Hepatocyte (in vitro differentiated cells): ENCODE measurements at regions not wholly inside any gene's neighbourhood (a gene's known extent, or its start where the extent isn't known, plus 50 kb on each side); places are given as distances from the start of the nearest gene placed in this dataset.

Experiments used
- CTCF ChIP-seq: fragments of 200-600 bp; sonication (generic); IDR thresholded peaks from 2 replicates; pipeline ENCODE4 v1.5.1; 2016; ENCODE audit warnings: antibody characterized with exemption, mild to moderate bottlenecking; ENCODE audit not compliant: poor library complexity
- EZH2 ChIP-seq: fragments of 200-600 bp; sonication (generic); IDR thresholded peaks from 2 replicates; pipeline ENCODE4 v1.6.1; 2016; ENCODE audit warnings: antibody characterized with exemption, mild to moderate bottlenecking, borderline replicate concordance

GRCh38 chr9:19941874-19942273, 153.0 kb upstream of the SLC24A2 start:
- no peak for TF ChIP-seq CTCF
- TF ChIP-seq EZH2, result no peak
